Epithelial cell of esophagus (primary cell): ENCODE measurements at regions not wholly inside any gene's neighbourhood (a gene's known extent, or its start where the extent isn't known, plus 50 kb on each side); places are given as distances from the start of the nearest gene placed in this dataset.

Source experiments
- DNase-seq: peaks from one replicate; pipeline ENCODE4 v3.0.0; 2010; ENCODE audit warnings: low read depth
- H3K4me3 ChIP-seq: 2 replicates; pipeline ENCODE4 v1.5.1; 2011; ENCODE audit warnings: mild to moderate bottlenecking, low read length, control low read depth
- CTCF ChIP-seq: IDR thresholded peaks from 2 replicates; pipeline ENCODE4 v1.5.1; 2011; ENCODE audit warnings: low read depth, mild to moderate bottlenecking, low read length, control low read depth, inconsistent platforms; ENCODE audit not compliant: insufficient read depth; ENCODE audit errors: missing control alignments

GRCh38 chr18:67310826-67311225 is 205.7 kb downstream of the DSEL start:
- peak; percentile 56 for DNase-seq
- H3K4me3 ChIP-seq: no peak overlapping the region
- TF ChIP-seq CTCF: no peak

- DNase-seq: no peak
- no peak overlapping the region for H3K4me3 ChIP-seq
- TF ChIP-seq CTCF: no peak
These were observed 207.7 kb downstream of the DSEL start for GRCh38 chr18:67308819-67309218.

- H3K4me3 ChIP-seq: no peak overlapping the region
- no peak for DNase-seq
- no peak for TF ChIP-seq CTCF
These were observed 211.1 kb downstream of the DSEL start for GRCh38 chr18:67305466-67305865.

GRCh38 chr18:67302043-67302442 is 214.5 kb downstream of the DSEL start:
- TF ChIP-seq CTCF: no peak
- peak; percentile 19 for DNase-seq
- H3K4me3 ChIP-seq: no peak overlapping the region

- no peak for TF ChIP-seq CTCF
- DNase-seq: peak; percentile 36
- H3K4me3 ChIP-seq: no peak overlapping the region
These were observed 214.9 kb downstream of the DSEL start for GRCh38 chr18:67301592-67301991.

GRCh38 chr18:67300498-67300897 is 216.0 kb downstream of the DSEL start:
- H3K4me3 ChIP-seq: no peak overlapping the region
- peak; percentile 13 for DNase-seq
- TF ChIP-seq CTCF: no peak

- DNase-seq: no peak
- H3K4me3 ChIP-seq: no peak overlapping the region
- no peak for TF ChIP-seq CTCF
These were observed 223.7 kb downstream of the DSEL start for GRCh38 chr18:67292814-67293213.
